ENCODE measurements at regions not wholly inside any gene's neighbourhood (a gene's known extent, or its start where the extent isn't known, plus 50 kb on each side); places are given as distances from the start of the nearest gene placed in this dataset.

- Histone ChIP-seq H3K27ac (ENCODE audit: low read depth in 2 of 2, low read length in 1 of 2) (no peak overlapping the region), H3K79me2 (ENCODE audit: insufficient read depth) (no peaks in the 10 kb centered on the region), H3K27me3 (ENCODE audit: insufficient read depth) (no peaks in the 10 kb centered on the region), H3F3A (replicated peaks; ENCODE audit: insufficient read depth) (no peaks in the 10 kb centered on the region), H3K4me1 (ENCODE audit: control insufficient read depth in 1 of 2, insufficient read depth in 2 of 2, low read depth in 1 of 2, low read length in 1 of 2) (no peaks in the 10 kb centered on the region), H3K9me3 (no peaks in the 10 kb centered on the region), H4K20me1 (ENCODE audit: insufficient read depth) (no peaks in the 10 kb centered on the region), H3K4me3 (ENCODE audit: low read depth in 2 of 2, low read length in 1 of 2) (no peak overlapping the region), H2AFZ (ENCODE audit: low read depth) (no peak overlapping the region), H3K36me3 (replicated peaks in 1 of 2; ENCODE audit: control insufficient read depth in 1 of 2, insufficient read depth in 2 of 2, low read length in 1 of 2) (no peaks in the 10 kb centered on the region), H3K4me2 (no peak overlapping the region), H3K9me2 (no peaks in the 10 kb centered on the region), H3K9ac (no peak overlapping the region)
- no peak for DNase-seq
- TF ChIP-seq ELF1 (IDR thresholded peaks at IDR 0.05) (no peak), RCOR1 (IDR thresholded peaks at IDR 0.05; ENCODE audit: low read length) (no peak), EP300 (IDR thresholded peaks at IDR 0.05; ENCODE audit: borderline replicate concordance in 1 of 2, low read depth in 1 of 2, low read length in 1 of 2) (no peak), JUND (IDR thresholded peaks at IDR 0.05) (no peak), TAF1 (IDR thresholded peaks at IDR 0.05; ENCODE audit: borderline replicate concordance, low read depth, low read length) (no peak), PBX3 (IDR thresholded peaks at IDR 0.05) (no peak), POLR2AphosphoS5 (IDR thresholded peaks at IDR 0.05; ENCODE audit: low read depth, low read length) (no peak), RXRA (IDR thresholded peaks at IDR 0.05; ENCODE audit: borderline replicate concordance, low read depth) (no peak), TCF12 (IDR thresholded peaks at IDR 0.05) (no peak), SIN3A (IDR thresholded peaks at IDR 0.05; ENCODE audit: borderline replicate concordance, low read depth, low read length) (no peak), MEF2A (IDR thresholded peaks at IDR 0.05; ENCODE audit: borderline replicate concordance, low read depth) (no peak), USF1 (IDR thresholded peaks at IDR 0.05; ENCODE audit: borderline replicate concordance, low read depth) (no peak), RFX5 (IDR thresholded peaks at IDR 0.05; ENCODE audit: low read length) (no peak), FOXM1 (IDR thresholded peaks at IDR 0.05; ENCODE audit: low read depth) (no peak), SMC3 (IDR thresholded peaks at IDR 0.05; ENCODE audit: low read depth, low read length) (no peak), REST (IDR thresholded peaks at IDR 0.05; ENCODE audit: low read depth, low read length) (no peak)
- POLR2A ChIA-PET = no interaction called here
- WGBS (ENCODE audit: low lambda C conversion rate) = 76% methylated on average over 2 of the region's 2 CpGs
- CTCF ChIA-PET = interaction anchor here (0.7 kb wide), 1 partner anchor 453 kb away, joined by 3 read pairs; no protein-coding TSS in a partner anchor
Measured at GRCh38 chr2:166762746-166763145, 125.5 kb upstream of the XIRP2 start.

All from SK-N-SH (cell line).